Suppressor macrophage treated with lipopolysaccharide for 1 hour (primary cell): ENCODE measurements at regions not wholly inside any gene's neighbourhood (a gene's known extent, or its start where the extent isn't known, plus 50 kb on each side); places are given as distances from the start of the nearest gene placed in this dataset.
"Not testable (repeated sequence)": the region's sequence is repeated elsewhere in the genome, so short reads cannot be mapped to it uniquely, and the experiment has no call there.

Experiments
- DNase-seq, 3 donors: peaks; one replicate each; pipeline ENCODE4 v3.0.0-alpha.2; 2020 to 2022

- not testable (repeated sequence) for DNase-seq
Measured at GRCh38 chr15:24202297-24202696, 473.3 kb upstream of the NPAP1 start.

GRCh38 chr15:24211742-24212476, 463.7 kb upstream of the NPAP1 start:
- not testable (repeated sequence) for DNase-seq

GRCh38 chr15:24223739-24224138, 451.8 kb upstream of the NPAP1 start:
- DNase-seq, result no peak

- DNase-seq, result no peak
Measured at GRCh38 chr15:24224161-24224560, 451.4 kb upstream of the NPAP1 start.

GRCh38 chr15:24228922-24229321, 446.7 kb upstream of the NPAP1 start:
- DNase-seq, result not testable (repeated sequence)

GRCh38 chr15:24233134-24233533, 442.4 kb upstream of the NPAP1 start:
- not testable (repeated sequence) for DNase-seq

- DNase-seq, result not testable (repeated sequence)
Measured at GRCh38 chr15:24240580-24240979, 435.0 kb upstream of the NPAP1 start.

GRCh38 chr15:24259106-24259505, 416.5 kb upstream of the NPAP1 start:
- not testable (repeated sequence) for DNase-seq

GRCh38 chr15:24260407-24260806, 415.2 kb upstream of the NPAP1 start:
- DNase-seq, result not testable (repeated sequence)

- DNase-seq, result not testable (repeated sequence)
Measured at GRCh38 chr15:24260854-24261253, 414.7 kb upstream of the NPAP1 start.

GRCh38 chr15:24268536-24269165, 406.9 kb upstream of the NPAP1 start:
- DNase-seq, result not testable (repeated sequence)

GRCh38 chr15:24269166-24269571, 406.4 kb upstream of the NPAP1 start:
- no peak for DNase-seq

GRCh38 chr15:24269923-24270322, 405.7 kb upstream of the NPAP1 start:
- no peak for DNase-seq

GRCh38 chr15:24271496-24272244, 403.9 kb upstream of the NPAP1 start:
- not testable (repeated sequence) for DNase-seq

GRCh38 chr15:24292837-24293236, 382.7 kb upstream of the NPAP1 start:
- no peak for DNase-seq

- not testable (repeated sequence) for DNase-seq
Measured at GRCh38 chr15:24300804-24301368, 374.7 kb upstream of the NPAP1 start.

- DNase-seq, result not testable (repeated sequence)
Measured at GRCh38 chr15:24301999-24302398, 373.6 kb upstream of the NPAP1 start.

GRCh38 chr15:24304747-24305146, 370.8 kb upstream of the NPAP1 start:
- DNase-seq, result not testable (repeated sequence)

GRCh38 chr15:24305643-24306042, 369.9 kb upstream of the NPAP1 start:
- DNase-seq, result not testable (repeated sequence)

GRCh38 chr15:24309700-24310099, 365.9 kb upstream of the NPAP1 start:
- DNase-seq, result not testable (repeated sequence)

GRCh38 chr15:24311692-24312091, 363.9 kb upstream of the NPAP1 start:
- DNase-seq, result not testable (repeated sequence)

- not testable (repeated sequence) for DNase-seq
Measured at GRCh38 chr15:24316326-24316725, 359.2 kb upstream of the NPAP1 start.

- DNase-seq, result no peak
Measured at GRCh38 chr15:24318981-24319380, 356.6 kb upstream of the NPAP1 start.
